SK-N-SH treated with all-trans-retinoic acid at 6 μM for 48 hours (cell line): ENCODE measurements at regions not wholly inside any gene's neighbourhood (a gene's known extent, or its start where the extent isn't known, plus 50 kb on each side); places are given as distances from the start of the nearest gene placed in this dataset.

ENCODE experiments used
- ATAC-seq: fragments of 200-7000 bp; cut with Tn5 transposase; 3 replicates; pipeline ENCODE4 v1.9.1; 2020; ENCODE audit warnings: mild to moderate bottlenecking, moderate library complexity
- ARNTL ChIP-seq: fragments of 450-650 bp; formaldehyde crosslinking; IDR thresholded peaks from 2 replicates; pipeline ENCODE4 v1.5.0; 2020; ENCODE audit warnings: low read depth, mild to moderate bottlenecking, moderate library complexity, borderline replicate concordance
- ESRRG ChIP-seq: fragments of 250-450 bp; sonication (Bioruptor Pico); IDR thresholded peaks from 2 replicates; pipeline ENCODE4 v1.6.1; 2021; ENCODE audit warnings: mild to moderate bottlenecking
- ISL1 ChIP-seq: fragments of 250-450 bp; sonication (Bioruptor Pico); IDR thresholded peaks from 2 replicates; pipeline ENCODE4 v2.1.2; 2022; ENCODE audit warnings: mild to moderate bottlenecking, moderate library complexity
- OSR1 ChIP-seq: fragments of 250-450 bp; sonication (Bioruptor Pico); IDR thresholded peaks from 2 replicates; pipeline ENCODE4 v1.8.0; 2022; ENCODE audit warnings: moderate library complexity, mild to moderate bottlenecking, inconsistent platforms
- RARB ChIP-seq: fragments of 250-450 bp; sonication (Bioruptor Pico); IDR thresholded peaks from 2 replicates; pipeline ENCODE4 v1.8.0; 2021; ENCODE audit warnings: mild to moderate bottlenecking, moderate library complexity
- TCF4 ChIP-seq: fragments of 250-450 bp; sonication (Bioruptor Pico); IDR thresholded peaks from 2 replicates; pipeline ENCODE4 v1.8.0; 2021; ENCODE audit warnings: mild to moderate bottlenecking, moderate library complexity, borderline replicate concordance
- ZC3H10 ChIP-seq: fragments of 250-450 bp; sonication (Bioruptor Pico); IDR thresholded peaks from 2 replicates; pipeline ENCODE4 v1.5.1; 2021; ENCODE audit warnings: mild to moderate bottlenecking, moderate library complexity
- ZFP3 ChIP-seq: fragments of 250-450 bp; sonication (Bioruptor Pico); IDR thresholded peaks from 2 replicates; pipeline ENCODE4 v1.5.0; 2020; ENCODE audit warnings: mild to moderate bottlenecking, moderate library complexity
- ZFP30 ChIP-seq: fragments of 450-650 bp; formaldehyde crosslinking; IDR thresholded peaks from 2 replicates; pipeline ENCODE4 v1.5.0; 2022; ENCODE audit warnings: mild to moderate bottlenecking, moderate library complexity
- ZNF70 ChIP-seq: fragments of 450-650 bp; formaldehyde crosslinking; IDR thresholded peaks from 2 replicates; pipeline ENCODE4 v1.5.0; 2020; ENCODE audit warnings: mild to moderate bottlenecking, moderate library complexity
- ZNF8 ChIP-seq: fragments of 450-650 bp; formaldehyde crosslinking; IDR thresholded peaks from 2 replicates; pipeline ENCODE4 v1.5.0; 2020; ENCODE audit warnings: mild to moderate bottlenecking, moderate library complexity
- TF ChIP-seq, protein P1 (sequence below): fragments of 250-450 bp; sonication (Bioruptor Pico); IDR thresholded peaks from 2 replicates; pipeline ENCODE4 v1.5.1; 2020; ENCODE audit warnings: low read depth, mild to moderate bottlenecking, moderate library complexity
- TF ChIP-seq, protein P2 (sequence below): fragments of 250-450 bp; sonication (Bioruptor Pico); IDR thresholded peaks from 2 replicates; pipeline ENCODE4 v1.8.0; 2020; ENCODE audit warnings: mild to moderate bottlenecking, moderate library complexity, borderline replicate concordance
- TF ChIP-seq, protein P3 (sequence below): fragments of 250-450 bp; sonication (Bioruptor Pico); IDR thresholded peaks from 2 replicates; pipeline ENCODE4 v1.5.0; 2020; ENCODE audit warnings: mild to moderate bottlenecking, moderate library complexity
- TF ChIP-seq, protein P4 (sequence below): fragments of 250-450 bp; sonication (Bioruptor Pico); IDR thresholded peaks from 2 replicates; pipeline ENCODE4 v1.5.1; 2021; ENCODE audit warnings: mild to moderate bottlenecking, moderate library complexity

DNA sequence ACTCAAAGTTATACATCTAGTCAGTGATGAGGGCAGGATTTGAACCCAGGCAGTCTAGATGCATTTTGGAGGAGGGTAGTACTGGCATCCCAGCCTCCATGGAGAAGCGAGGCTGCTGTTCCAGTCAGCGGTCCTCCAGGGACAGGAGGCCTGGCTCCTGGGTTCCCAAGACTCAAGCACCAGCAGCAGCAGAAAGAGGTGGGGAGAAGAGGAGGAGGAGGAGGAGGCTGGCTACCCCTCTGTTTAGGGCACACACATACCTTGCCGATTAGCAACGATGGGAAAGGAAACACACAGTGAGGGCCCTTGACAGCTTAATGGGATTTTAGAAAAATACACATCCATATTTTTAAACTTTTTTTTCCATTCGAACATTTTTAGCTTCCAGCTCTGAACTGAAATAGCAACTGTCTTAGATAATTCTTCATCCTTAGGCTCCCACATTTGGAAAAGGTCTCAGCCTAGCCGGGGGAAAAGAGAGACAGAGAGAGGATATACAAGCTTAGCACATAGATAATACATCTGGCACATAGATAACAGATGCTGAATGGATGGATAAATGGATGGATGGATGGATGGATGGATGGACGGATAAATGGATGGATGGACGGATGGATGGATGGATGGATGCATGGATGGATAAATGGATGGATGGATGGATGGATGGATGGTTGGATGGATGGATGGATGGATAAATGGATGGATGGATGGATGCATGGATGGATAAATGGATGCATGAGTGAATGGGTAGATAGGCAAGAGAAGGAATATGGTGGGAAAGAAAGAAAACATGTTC lies 87.9 kb downstream of the LBH start:
- ATAC-seq, result no peak
- no peak for TF ChIP-seq ZFP3 (CRISPR knock-in tag)
- no peak for TF ChIP-seq ZC3H10
- TF ChIP-seq, protein P1, sequence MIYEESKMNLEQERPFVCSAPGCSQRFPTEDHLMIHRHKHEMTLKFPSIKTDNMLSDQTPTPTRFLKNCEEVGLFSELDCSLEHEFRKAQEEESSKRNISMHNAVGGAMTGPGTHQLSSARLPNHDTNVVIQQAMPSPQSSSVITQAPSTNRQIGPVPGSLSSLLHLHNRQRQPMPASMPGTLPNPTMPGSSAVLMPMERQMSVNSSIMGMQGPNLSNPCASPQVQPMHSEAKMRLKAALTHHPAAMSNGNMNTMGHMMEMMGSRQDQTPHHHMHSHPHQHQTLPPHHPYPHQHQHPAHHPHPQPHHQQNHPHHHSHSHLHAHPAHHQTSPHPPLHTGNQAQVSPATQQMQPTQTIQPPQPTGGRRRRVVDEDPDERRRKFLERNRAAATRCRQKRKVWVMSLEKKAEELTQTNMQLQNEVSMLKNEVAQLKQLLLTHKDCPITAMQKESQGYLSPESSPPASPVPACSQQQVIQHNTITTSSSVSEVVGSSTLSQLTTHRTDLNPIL, result no peak
- TF ChIP-seq RARB (CRISPR knock-in tag), result no peak
- TF ChIP-seq, all 23 proteins: peak for 0

DNA sequence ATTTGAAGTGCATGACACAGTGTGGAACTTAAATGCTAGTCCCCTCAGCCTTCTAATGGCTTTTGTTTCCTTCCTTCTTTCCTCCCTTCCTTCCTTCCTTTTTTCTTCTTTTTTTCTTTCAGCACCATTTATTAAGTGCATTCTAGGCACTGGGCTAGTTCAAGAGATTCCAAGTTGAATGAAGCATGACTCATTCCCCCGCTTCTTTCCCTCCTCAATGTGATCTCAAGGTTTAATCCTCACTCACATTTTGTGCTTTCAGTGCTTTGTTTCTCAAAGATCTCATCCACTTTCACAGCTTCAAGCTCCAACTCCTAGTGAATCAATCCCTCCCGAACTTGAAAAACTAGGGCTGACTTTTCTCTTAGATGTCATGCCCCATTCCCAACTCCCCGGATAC lies 90.1 kb downstream of the LBH start:
- TF ChIP-seq, protein P2, sequence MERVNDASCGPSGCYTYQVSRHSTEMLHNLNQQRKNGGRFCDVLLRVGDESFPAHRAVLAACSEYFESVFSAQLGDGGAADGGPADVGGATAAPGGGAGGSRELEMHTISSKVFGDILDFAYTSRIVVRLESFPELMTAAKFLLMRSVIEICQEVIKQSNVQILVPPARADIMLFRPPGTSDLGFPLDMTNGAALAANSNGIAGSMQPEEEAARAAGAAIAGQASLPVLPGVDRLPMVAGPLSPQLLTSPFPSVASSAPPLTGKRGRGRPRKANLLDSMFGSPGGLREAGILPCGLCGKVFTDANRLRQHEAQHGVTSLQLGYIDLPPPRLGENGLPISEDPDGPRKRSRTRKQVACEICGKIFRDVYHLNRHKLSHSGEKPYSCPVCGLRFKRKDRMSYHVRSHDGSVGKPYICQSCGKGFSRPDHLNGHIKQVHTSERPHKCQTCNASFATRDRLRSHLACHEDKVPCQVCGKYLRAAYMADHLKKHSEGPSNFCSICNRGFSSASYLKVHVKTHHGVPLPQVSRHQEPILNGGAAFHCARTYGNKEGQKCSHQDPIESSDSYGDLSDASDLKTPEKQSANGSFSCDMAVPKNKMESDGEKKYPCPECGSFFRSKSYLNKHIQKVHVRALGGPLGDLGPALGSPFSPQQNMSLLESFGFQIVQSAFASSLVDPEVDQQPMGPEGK (CRISPR knock-in tag), result no peak
- peak; percentile 22; the same call in 1 of the 2 replicates for TF ChIP-seq ISL1 (CRISPR knock-in tag)
- ATAC-seq, result peak; percentile 44; the same call in 1 of the 3 replicates

DNA sequence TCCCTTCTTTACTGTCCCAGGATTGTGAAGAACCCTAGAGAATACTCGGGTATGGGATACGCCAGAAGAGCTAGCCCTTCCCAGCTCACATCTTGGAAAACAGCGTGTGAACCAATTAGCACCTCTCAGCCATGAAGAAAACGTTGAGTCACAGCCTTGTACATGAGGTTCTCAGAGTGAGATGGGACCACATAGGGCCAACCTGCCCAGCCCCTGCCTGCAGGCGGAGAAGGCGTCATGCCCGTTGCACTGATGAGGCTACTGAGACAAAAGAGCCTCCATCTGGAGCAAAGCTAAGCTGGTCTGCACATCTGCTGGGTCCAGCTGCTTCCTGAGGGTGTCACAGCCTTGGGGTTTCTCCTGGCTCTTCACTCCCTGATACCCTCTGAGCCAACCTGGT lies 92.2 kb downstream of the LBH start:
- no peak for ATAC-seq
- TF ChIP-seq, protein P3, sequence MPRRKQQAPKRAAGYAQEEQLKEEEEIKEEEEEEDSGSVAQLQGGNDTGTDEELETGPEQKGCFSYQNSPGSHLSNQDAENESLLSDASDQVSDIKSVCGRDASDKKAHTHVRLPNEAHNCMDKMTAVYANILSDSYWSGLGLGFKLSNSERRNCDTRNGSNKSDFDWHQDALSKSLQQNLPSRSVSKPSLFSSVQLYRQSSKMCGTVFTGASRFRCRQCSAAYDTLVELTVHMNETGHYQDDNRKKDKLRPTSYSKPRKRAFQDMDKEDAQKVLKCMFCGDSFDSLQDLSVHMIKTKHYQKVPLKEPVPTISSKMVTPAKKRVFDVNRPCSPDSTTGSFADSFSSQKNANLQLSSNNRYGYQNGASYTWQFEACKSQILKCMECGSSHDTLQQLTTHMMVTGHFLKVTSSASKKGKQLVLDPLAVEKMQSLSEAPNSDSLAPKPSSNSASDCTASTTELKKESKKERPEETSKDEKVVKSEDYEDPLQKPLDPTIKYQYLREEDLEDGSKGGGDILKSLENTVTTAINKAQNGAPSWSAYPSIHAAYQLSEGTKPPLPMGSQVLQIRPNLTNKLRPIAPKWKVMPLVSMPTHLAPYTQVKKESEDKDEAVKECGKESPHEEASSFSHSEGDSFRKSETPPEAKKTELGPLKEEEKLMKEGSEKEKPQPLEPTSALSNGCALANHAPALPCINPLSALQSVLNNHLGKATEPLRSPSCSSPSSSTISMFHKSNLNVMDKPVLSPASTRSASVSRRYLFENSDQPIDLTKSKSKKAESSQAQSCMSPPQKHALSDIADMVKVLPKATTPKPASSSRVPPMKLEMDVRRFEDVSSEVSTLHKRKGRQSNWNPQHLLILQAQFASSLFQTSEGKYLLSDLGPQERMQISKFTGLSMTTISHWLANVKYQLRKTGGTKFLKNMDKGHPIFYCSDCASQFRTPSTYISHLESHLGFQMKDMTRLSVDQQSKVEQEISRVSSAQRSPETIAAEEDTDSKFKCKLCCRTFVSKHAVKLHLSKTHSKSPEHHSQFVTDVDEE, result no peak
- TF ChIP-seq ZFP3 (CRISPR knock-in tag) (no peak), ZC3H10 (no peak), ISL1 (CRISPR knock-in tag) (no peak), ZFP30 (CRISPR knock-in tag) (no peak)
- TF ChIP-seq, protein P1, result no peak
- TF ChIP-seq, all 23 proteins: peak for 0

DNA sequence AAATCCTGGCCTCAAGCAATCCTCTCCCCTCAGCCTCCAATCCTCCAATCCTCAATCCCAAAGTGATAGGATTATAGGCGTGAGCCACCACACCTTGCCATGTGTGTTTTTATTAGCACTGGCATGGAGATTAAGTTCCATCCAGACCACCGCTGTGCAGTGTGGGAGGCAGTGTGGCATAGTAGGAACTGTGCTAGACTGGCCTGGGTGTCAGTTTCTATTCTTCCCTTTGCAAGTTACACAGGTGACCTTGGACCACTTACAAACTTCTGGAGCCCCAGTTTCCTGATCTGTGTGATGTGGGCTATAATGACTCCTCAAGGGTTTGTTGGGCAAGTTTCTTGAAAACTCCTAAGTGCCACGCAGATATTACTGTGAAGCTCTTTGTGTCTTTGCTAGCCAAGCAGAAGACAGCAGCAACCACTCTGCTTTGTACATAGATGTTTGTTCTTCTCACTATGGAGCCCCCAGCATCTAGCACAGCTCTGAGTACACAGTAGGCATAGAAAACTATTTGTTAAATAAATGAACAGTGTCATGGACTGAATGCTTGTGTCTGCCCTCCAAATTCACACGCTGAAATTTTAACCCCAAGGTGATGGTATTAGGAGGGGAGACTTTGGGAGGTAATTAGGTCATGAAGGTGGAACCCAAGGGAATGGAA lies 93.0 kb downstream of the LBH start:
- no peak for ATAC-seq
- TF ChIP-seq ESRRG (no peak), TCF4 (CRISPR knock-in tag) (no peak), ZNF8 (CRISPR knock-in tag) (no peak), ARNTL (CRISPR knock-in tag) (no peak), ZNF70 (CRISPR knock-in tag) (no peak), OSR1 (no peak), ISL1 (CRISPR knock-in tag) (no peak)
- TF ChIP-seq, protein P1, result no peak
- TF ChIP-seq, protein P4, sequence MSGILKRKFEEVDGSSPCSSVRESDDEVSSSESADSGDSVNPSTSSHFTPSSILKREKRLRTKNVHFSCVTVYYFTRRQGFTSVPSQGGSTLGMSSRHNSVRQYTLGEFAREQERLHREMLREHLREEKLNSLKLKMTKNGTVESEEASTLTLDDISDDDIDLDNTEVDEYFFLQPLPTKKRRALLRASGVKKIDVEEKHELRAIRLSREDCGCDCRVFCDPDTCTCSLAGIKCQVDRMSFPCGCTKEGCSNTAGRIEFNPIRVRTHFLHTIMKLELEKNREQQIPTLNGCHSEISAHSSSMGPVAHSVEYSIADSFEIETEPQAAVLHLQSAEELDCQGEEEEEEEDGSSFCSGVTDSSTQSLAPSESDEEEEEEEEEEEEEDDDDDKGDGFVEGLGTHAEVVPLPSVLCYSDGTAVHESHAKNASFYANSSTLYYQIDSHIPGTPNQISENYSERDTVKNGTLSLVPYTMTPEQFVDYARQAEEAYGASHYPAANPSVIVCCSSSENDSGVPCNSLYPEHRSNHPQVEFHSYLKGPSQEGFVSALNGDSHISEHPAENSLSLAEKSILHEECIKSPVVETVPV (CRISPR knock-in tag), result no peak
- TF ChIP-seq, protein P3, result no peak
- TF ChIP-seq, all 23 proteins: peak for 0
